Neural crest cell (in vitro differentiated cells): ENCODE measurements at regions not wholly inside any gene's neighbourhood (a gene's known extent, or its start where the extent isn't known, plus 50 kb on each side); places are given as distances from the start of the nearest gene placed in this dataset.

Source experiments
- DNase-seq: peaks from one replicate; pipeline ENCODE4 v3.0.0; 2021; ENCODE audit warnings: low read depth, mixed read lengths, low spot score
- H3K27ac Mint-ChIP-seq: one replicate; pipeline ENCODE4 v1.8.0; 2021; ENCODE audit warnings: mild to moderate bottlenecking, mixed read lengths; ENCODE audit not compliant: unreplicated experiment
- H3K27me3 Mint-ChIP-seq: 2 replicates; pipeline ENCODE4 v1.8.0; 2021; ENCODE audit warnings: low read depth, mild to moderate bottlenecking, mixed read lengths
- H3K36me3 Mint-ChIP-seq: 2 replicates; pipeline ENCODE4 v1.8.0; 2021; ENCODE audit warnings: low read depth, mild to moderate bottlenecking, mixed read lengths
- H3K4me1 Mint-ChIP-seq: 2 replicates; pipeline ENCODE4 v1.8.0; 2021; ENCODE audit warnings: mixed read lengths
- H3K4me3 Mint-ChIP-seq: one replicate; pipeline ENCODE4 v1.8.0; 2021; ENCODE audit warnings: mild to moderate bottlenecking, mixed read lengths
- H3K9me3 Mint-ChIP-seq: 2 replicates; pipeline ENCODE4 v1.8.0; 2021; ENCODE audit warnings: mixed read lengths
- TF ChIP-seq, protein P1 (sequence below): fragments of 200-600 bp; sonication (generic); conservative IDR thresholded peaks from 2 replicates; pipeline ENCODE4 v1.5.0; 2021; ENCODE audit warnings: antibody characterized with exemption, mild to moderate bottlenecking

DNA sequence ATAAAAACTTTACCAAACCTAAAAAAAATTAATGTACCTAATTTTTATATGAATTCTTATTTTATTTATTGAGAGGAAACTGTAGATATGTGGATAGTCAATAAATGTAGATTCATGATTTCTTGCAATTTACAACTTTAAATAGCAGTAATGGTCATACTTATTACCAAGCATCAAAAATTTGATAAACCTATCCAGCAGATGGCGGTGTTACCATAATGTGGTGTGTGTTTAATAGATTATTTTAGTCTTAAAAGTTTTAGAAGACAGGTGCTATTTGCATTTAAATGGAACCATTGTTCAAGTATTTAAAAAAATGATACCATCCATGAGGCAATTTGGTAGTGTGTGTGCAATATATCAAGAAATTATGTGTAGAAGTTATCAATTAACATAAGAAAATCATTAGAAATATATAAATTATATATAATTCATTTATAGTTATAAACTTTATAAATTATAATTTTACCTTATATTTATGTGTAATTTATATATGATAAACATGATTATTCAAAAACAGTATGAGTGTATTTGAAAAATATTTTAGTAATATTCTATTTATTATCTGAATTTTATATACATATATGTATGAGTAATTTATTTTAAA lies 176.0 kb upstream of the BCHE start:
- Mint-ChIP-seq H3K36me3 (no peaks in the 10 kb centered on the region), H3K4me3 (no peak overlapping the region), H3K4me1 (peaks cover 8% of the 10 kb centered on the region), H3K27me3 (no peaks in the 10 kb centered on the region), H3K27ac (no peak overlapping the region), H3K9me3 (no peaks in the 10 kb centered on the region)
- DNase-seq, result peak; percentile 39
- TF ChIP-seq, protein P1, sequence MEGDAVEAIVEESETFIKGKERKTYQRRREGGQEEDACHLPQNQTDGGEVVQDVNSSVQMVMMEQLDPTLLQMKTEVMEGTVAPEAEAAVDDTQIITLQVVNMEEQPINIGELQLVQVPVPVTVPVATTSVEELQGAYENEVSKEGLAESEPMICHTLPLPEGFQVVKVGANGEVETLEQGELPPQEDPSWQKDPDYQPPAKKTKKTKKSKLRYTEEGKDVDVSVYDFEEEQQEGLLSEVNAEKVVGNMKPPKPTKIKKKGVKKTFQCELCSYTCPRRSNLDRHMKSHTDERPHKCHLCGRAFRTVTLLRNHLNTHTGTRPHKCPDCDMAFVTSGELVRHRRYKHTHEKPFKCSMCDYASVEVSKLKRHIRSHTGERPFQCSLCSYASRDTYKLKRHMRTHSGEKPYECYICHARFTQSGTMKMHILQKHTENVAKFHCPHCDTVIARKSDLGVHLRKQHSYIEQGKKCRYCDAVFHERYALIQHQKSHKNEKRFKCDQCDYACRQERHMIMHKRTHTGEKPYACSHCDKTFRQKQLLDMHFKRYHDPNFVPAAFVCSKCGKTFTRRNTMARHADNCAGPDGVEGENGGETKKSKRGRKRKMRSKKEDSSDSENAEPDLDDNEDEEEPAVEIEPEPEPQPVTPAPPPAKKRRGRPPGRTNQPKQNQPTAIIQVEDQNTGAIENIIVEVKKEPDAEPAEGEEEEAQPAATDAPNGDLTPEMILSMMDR, result peak; percentile 82

DNA sequence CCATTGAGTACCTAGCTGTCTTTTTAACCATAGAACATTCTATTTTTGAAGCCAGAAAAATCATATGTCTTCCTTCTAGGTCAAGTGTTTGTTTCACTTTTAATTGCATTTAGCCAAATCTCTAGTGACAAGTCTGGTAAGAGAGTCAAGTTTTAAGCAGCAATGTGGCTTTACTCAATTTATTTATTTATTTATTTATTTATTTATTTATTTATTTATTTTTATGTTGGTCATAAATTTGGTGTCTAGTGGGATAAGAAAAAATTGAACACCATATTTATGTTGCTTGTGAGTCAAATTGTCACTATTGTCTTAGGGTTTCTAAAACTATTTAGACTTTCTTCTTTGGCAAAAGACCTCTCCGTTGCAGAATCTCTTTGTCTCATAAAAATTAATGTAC lies 174.5 kb upstream of the BCHE start:
- H3K9me3 Mint-ChIP-seq, result no peaks in the 10 kb centered on the region
- no peak overlapping the region for H3K4me3 Mint-ChIP-seq
- TF ChIP-seq, protein P1, result no peak
- peaks cover 2% of the 10 kb centered on the region for H3K36me3 Mint-ChIP-seq
- H3K27me3 Mint-ChIP-seq, result no peaks in the 10 kb centered on the region
- no peak overlapping the region for H3K27ac Mint-ChIP-seq
- no peak for DNase-seq
- H3K4me1 Mint-ChIP-seq, result peaks cover 8% of the 10 kb centered on the region

DNA sequence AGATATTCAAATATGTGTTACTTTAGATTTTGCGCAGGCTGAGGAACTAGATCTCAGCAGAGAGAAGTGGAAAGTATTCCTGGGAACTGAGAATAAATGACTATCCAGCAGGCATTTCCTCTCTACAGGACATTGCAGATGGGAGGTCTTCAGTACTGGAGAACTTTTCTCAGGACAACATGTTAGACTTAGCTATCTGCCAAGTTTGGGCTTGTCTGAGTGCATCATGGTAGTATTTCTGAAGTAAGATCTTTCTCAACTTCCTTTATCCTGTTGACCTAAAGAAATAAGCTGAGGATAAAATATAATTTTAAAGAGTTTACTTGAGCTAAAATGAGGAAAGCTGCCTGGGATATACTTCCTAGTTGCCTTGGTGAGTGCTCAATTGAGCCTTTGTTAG lies 167.9 kb upstream of the BCHE start:
- peaks cover 2% of the 10 kb centered on the region for H3K36me3 Mint-ChIP-seq
- no peaks in the 10 kb centered on the region for H3K27me3 Mint-ChIP-seq
- no peak for DNase-seq
- no peaks in the 10 kb centered on the region for H3K9me3 Mint-ChIP-seq
- TF ChIP-seq, protein P1, result no peak
- no peaks in the 10 kb centered on the region for H3K4me1 Mint-ChIP-seq
- H3K27ac Mint-ChIP-seq, result no peak overlapping the region
- H3K4me3 Mint-ChIP-seq, result no peak overlapping the region

DNA sequence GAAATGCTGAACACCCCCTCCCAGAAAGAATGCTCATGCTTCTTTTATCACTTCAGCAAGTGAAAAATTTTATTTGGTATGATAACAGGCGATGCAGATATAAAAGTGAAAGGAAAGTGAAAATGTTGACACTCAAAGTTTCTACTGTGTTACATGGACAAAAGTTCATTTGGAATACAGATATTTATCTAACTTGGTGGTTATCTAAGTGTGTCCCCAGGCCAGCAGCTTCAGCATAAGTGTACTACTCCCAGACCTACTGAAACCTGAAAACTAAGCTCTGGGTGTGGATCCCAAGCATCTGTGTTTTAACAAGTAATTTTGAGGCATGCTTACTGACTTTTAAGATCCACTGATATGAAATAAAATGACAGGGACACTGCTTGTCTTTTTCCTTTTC lies 157.1 kb upstream of the BCHE start:
- Mint-ChIP-seq H3K9me3 (peaks cover 4% of the 10 kb centered on the region), H3K4me1 (no peaks in the 10 kb centered on the region), H3K27me3 (no peaks in the 10 kb centered on the region), H3K4me3 (no peak overlapping the region), H3K27ac (no peak overlapping the region), H3K36me3 (no peaks in the 10 kb centered on the region)
- DNase-seq, result no peak
- TF ChIP-seq, protein P1, result no peak

DNA sequence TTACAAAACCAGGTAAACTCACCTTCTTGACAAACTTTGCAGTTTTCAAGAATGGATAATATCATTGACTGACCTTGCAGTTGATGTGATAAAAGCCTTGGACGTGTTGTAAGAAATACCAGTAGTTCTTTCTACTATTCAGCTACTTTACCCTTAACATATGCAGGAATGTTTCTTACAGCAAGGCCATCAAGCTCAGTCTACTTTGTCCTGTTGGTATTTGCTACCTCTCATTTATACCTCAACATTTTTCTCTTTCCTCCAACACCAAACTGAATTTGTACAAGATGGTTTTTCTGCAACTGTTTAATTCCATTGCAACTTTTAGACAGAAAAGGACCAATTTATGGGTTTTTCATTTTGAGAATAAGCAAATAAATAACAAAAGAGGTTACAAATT lies 147.4 kb upstream of the BCHE start:
- DNase-seq, result no peak
- peaks cover 10% of the 10 kb centered on the region for H3K4me1 Mint-ChIP-seq
- no peak overlapping the region for H3K27ac Mint-ChIP-seq
- H3K4me3 Mint-ChIP-seq, result no peak overlapping the region
- H3K9me3 Mint-ChIP-seq, result no peaks in the 10 kb centered on the region
- no peaks in the 10 kb centered on the region for H3K36me3 Mint-ChIP-seq
- H3K27me3 Mint-ChIP-seq, result no peaks in the 10 kb centered on the region
- TF ChIP-seq, protein P1, result no peak
